DMS53 treated with DMSO at 0.1 percent for 48 hours (cell line): ENCODE measurements at regions not wholly inside any gene's neighbourhood (a gene's known extent, or its start where the extent isn't known, plus 50 kb on each side); places are given as distances from the start of the nearest gene placed in this dataset.

ENCODE experiments used
- DNase-seq: peaks from one replicate; lab custom pipeline; 2025; ENCODE audit not compliant: unreplicated experiment; lab: John Stamatoyannopoulos, UW

DNA sequence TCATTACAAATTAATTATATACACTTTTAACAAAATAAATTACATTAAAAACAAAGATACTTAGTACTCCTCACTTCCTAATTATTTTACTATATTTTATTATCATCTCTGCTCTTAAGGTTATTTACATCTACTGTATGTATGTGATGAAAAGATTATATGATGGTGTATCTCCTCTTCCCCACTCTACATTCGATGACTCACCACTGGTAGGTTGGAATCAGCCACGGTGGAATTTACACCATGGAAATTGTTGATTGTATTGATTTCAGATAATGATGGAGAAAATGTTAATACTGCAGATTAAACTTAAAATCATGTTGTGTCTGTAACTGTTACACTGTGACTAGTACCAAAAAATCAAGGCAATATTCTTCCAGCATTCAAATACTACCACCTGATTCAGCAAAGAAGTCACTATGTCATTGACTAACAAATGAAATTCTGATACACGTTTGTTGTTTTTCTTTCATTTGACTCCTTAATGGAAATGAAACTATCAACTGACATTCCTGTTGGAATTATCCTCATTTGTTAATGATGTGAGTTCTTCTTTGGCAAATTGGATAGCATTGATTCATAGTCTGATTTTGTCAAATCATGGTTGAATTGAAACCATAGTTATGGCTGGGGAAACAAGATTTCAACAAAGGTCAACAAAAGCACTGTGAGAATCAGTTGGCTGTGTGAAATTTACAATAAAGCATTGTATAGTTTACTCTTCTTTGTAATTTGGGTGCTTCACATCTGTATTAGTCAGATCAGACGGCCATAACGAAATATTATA, 69.0 kb upstream of the NLK start:
- DNase-seq, result no peak

DNA sequence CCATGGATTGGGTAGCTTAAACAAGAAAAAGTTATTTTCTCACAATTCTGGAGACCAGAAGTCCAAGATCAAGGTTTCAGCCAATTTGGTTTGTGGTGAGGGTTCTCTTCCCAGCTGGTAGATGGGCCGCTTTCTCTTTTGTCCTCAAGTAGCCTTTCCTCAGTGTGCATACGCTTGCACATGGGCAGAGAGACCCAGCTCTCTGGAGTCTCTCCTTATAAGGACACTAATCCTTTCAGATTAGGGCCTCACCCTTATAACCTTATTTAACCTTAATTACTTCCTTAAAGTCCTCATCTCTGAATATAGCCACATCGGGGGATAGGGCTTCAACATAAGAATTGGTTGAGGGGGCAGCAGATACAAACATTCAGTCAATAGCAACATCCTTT, 68.4 kb upstream of the NLK start:
- no peak for DNase-seq

DNA sequence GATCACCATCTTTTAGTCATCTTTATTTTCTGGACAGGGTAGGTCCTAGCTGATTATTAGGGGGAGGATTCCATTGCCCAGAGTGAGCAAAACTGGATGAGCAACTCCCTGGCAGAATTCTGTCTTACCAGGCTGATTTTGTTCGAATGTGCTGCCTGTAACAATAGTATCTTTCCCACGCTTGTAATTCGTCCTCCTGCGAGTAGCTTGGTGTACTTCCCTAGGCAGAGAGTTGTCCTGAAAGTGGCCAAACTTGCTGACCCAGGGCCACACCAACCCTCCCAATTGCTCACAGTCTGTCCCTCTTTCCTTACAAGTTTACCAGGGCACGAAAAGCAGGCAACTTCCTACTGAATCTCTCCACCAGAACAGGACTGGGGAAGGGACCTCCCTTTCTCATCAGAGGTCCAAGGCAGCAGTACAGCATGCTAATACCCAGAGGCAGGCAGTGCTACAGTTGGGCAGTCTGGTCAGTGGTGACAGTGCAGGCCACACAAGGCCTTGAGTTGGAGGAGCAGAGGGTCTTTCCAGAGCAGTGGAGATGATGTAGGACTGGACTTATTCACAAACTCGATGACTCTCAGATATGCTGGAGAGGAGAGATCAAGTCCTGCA, 67.8 kb upstream of the NLK start:
- no peak for DNase-seq

GRCh38 chr17:27975146-27976011, 67.1 kb upstream of the NLK start:
- peak; percentile 15 for DNase-seq

GRCh38 chr17:27976331-27976730, 66.1 kb upstream of the NLK start:
- DNase-seq, result no peak

DNA sequence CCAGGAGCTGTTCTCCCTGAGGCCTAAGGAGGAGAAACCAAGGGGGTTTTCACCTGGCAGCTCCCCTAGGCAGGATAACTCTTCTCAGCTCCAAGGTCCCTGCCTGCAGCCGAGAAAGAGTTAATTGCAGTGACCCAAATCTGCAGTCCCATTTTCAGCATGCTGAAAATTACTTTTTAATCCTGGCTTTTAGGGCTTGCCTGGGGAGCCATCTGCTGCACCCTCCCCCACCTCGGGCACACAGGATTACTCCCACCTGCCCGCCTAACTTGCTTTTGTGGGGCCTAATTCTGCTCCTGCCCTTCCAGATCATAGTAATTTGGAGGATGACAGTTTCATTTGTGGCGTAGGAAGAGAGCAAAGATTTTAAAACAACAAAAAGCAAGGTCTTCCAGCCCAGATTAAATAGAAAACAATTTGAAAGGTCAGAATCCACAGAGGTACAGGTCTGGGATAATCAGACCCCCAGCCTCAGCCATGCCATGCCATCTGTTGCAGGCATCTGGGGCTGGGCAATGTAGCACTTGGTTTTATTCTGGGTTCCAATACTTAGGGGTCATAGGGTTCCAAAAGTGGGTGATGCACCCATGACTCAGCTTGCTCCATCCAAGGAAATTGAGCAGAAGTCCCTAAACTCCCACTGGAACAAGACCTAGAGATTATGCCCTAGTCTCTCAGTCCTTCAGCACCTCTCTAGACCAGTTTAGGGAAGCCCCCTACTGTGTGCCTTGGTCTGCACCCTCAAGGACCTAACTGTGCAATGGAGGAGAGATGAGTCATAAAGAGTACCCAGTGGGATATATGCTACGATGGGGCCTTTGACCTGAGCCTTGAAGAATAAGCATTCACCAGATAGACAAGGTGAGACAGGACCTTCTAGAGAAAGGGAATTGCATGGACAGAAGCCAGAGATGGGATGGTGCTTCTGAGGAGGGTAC, 64.5 kb upstream of the NLK start:
- DNase-seq, result no peak

GRCh38 chr17:27978689-27979175, 63.7 kb upstream of the NLK start:
- DNase-seq, result no peak

GRCh38 chr17:27980043-27980442, 62.4 kb upstream of the NLK start:
- no peak for DNase-seq

DNA sequence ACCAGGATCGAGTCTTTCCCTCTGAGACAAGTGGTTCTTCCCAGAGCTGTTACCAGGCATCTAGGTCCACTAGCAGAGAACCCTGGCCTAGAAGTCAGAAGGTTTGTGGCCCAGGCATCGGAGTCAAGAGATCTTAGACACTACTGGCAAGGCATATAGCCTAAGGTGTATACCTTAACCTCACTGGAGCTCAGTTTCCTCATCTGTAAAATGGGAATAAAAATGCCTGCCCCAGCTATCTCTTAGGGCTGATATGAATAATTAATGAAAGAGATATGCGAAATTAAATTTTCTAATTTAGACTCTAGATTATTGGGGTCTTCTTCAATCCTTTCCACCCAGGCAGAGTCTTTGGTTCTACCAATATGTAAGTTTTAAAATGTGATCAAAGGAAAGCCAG, 60.5 kb upstream of the NLK start:
- DNase-seq, result no peak

DNA sequence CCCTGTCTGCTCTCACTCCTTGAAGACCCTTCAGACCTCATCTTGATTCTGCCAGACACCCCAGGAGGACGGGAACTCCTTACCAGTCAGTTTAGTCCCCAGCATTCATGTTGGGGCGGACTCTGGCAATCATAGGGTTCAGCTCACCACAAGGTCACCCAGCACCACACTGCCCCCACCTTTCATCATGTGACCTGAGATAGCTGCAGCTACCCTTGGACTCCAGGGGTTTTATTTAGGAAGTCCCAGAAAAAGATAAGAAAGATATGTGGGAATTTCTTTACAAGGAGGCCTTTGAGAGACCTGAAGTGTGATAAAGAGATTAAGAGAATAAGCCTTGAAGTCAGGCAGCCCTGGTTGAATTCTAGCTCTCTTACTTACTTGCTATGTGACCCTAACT, 59.8 kb upstream of the NLK start:
- no peak for DNase-seq

DNA sequence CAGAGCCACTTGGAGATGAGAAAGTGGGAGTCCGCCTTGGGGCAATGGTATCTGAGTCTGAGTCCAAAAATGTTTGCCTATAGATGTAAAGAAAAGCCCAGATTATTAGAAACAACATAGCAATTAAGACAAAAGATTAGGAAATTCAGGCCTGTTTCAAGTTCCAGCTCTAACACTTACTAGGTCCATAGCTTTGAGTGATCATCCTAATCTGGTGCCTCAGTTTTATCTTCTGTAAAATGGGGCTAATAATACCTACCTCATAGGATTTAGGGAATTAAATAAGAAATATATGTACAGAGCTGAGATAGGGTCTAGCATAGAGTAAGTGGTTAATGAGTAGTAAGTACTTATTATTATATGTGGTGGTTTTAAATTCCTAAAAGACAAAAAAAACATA, 58.6 kb upstream of the NLK start:
- no peak for DNase-seq

- DNase-seq, result no peak
Observed at GRCh38 chr17:27984404-27984803, 58.1 kb upstream of the NLK start.

DNA sequence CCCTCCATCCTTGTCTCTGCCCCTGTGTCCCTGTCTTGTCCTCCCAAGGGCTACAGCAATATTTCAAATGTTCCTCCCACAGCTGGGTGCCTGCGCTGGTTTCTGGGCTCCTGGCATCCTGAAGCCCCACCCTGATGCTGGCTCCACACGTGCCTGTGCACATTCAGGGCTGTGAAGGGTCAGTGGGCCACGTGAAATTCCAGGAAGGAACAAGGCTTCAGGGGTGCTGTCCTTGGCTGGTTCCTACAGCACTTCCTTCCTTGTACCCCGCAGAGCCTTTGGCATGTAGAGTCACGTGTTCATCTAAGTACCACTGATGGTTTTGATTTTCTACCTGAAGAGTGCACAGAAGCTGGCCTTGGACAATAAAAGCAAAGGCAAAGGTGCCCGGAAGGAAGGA, 57.7 kb upstream of the NLK start:
- no peak for DNase-seq

GRCh38 chr17:27985306-27985705, 57.2 kb upstream of the NLK start:
- no peak for DNase-seq

GRCh38 chr17:27985736-27986399, 56.6 kb upstream of the NLK start:
- no peak for DNase-seq

- DNase-seq, result no peak
Observed at GRCh38 chr17:27986805-27987684, 55.4 kb upstream of the NLK start.

DNA sequence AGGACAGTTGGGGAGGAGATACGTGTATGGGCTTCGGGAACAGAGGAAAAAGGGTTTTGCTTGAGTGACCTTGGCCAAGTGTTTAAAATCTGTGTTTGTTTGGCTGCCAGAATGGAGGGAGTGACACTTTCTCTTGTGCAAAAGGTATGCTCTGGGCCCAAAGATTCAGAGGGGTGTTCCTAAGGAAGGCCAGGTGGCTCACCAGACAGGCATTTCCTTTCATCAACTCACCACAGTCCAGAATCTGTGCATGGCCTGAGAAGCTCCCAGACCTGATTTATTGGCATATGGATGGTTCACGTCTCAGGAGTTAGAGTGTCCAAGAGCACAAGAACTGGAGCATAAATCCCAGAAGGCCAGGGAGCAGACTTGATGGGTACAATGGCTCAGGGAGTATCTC, 53.4 kb upstream of the NLK start:
- DNase-seq, result no peak

DNA sequence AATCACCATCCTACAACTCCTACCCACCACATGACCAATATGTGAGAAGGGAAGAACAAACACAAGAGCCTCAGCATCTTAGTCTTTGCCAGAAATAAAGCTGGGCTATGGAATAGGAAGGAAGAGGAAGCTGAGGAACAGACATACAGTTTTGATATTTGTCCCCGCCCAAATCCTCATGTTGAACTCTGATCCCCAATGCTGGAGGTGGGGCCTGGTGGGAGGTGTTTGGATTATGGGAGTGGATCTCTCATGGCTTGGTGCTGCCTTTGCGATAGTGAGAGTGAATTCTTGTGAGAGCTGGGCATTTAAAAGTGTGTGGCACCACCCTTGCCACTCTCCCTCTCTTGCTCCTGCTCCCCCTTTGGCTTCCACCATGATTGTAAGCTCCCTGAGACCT, 52.4 kb upstream of the NLK start:
- no peak for DNase-seq

- no peak for DNase-seq
Observed at GRCh38 chr17:27990979-27991378, 51.5 kb upstream of the NLK start.
